DOHH2 (cell line): ENCODE measurements at regions not wholly inside any gene's neighbourhood (a gene's known extent, or its start where the extent isn't known, plus 50 kb on each side); places are given as distances from the start of the nearest gene placed in this dataset.

Source experiments
- EZH2phosphoT487 ChIP-seq: fragments of 200-600 bp; sonication (generic); IDR thresholded peaks from 2 replicates; pipeline ENCODE4 v1.6.1; 2017; ENCODE audit warnings: borderline replicate concordance, mild to moderate bottlenecking, antibody characterized with exemption, low read length, moderate library complexity, mixed read lengths
- TF ChIP-seq, protein P1 (sequence below): fragments of 200-600 bp; sonication (generic); IDR thresholded peaks from one replicate; pipeline ENCODE4 v1.5.1; 2014; ENCODE audit warnings: antibody characterized with exemption, mild to moderate bottlenecking, low read depth, low read length; ENCODE audit not compliant: poor library complexity, severe bottlenecking

DNA sequence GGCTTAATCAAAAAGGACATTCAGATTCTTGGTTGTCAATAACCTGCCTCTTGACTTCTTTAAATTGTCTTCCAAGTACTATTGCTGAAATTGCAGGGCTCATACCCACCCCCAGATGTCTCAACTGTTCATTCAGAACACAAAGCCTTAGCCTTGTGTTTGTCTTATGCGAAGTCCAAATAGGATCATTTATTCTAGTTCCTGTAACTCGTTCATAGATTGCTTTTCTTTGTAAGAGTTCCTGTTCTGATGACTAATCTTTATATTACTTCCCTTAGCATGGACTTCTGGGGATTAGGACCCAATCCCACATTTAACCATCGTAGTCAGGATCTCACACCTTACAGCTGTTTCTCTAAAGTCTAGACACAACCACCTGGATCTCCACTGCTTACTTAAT lies 226.0 kb downstream of the VEGFC start:
- TF ChIP-seq, protein P1, sequence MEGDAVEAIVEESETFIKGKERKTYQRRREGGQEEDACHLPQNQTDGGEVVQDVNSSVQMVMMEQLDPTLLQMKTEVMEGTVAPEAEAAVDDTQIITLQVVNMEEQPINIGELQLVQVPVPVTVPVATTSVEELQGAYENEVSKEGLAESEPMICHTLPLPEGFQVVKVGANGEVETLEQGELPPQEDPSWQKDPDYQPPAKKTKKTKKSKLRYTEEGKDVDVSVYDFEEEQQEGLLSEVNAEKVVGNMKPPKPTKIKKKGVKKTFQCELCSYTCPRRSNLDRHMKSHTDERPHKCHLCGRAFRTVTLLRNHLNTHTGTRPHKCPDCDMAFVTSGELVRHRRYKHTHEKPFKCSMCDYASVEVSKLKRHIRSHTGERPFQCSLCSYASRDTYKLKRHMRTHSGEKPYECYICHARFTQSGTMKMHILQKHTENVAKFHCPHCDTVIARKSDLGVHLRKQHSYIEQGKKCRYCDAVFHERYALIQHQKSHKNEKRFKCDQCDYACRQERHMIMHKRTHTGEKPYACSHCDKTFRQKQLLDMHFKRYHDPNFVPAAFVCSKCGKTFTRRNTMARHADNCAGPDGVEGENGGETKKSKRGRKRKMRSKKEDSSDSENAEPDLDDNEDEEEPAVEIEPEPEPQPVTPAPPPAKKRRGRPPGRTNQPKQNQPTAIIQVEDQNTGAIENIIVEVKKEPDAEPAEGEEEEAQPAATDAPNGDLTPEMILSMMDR, result no peak
- TF ChIP-seq EZH2phosphoT487, result no peak
